HCT116 (cell line): ENCODE measurements at regions not wholly inside any gene's neighbourhood (a gene's known extent, or its start where the extent isn't known, plus 50 kb on each side); places are given as distances from the start of the nearest gene placed in this dataset.

Experiments
- ATAC-seq: fragments of 200-7000 bp; cut with Tn5 transposase; 2 replicates; pipeline ENCODE4 v1.9.1; 2020; ENCODE audit warnings: mild to moderate bottlenecking, moderate library complexity
- BruUV-seq: library from RNA; stranded (reverse); fragments of 400-500 nt; replicated peaks from 2 replicates; lab custom pipeline; 2021; lab: Mats Ljungman, UMichigan
- CTCF ChIA-PET: fragments of 300-600 bp; sonication (Branson Sonifier 250); formaldehyde crosslinking; loops from one replicate; lab custom pipeline; 2021; ENCODE audit warnings: antibody characterized with exemption; lab: Charles Lee
- POLR2A ChIA-PET: fragments of 300-600, 350-600 bp; sonication (Branson Sonifier 250); formaldehyde crosslinking; loops from one replicate; lab custom pipeline; 2021; ENCODE audit warnings: antibody characterized with exemption; lab: Charles Lee
- RAD21 ChIA-PET, 2 experiments: fragments of 300-600 bp; sonication (Branson Sonifier 250); formaldehyde crosslinking; loops; one replicate each; lab custom pipeline; 2023; ENCODE audit warnings: low total read pairs in 2 of 2; ENCODE audit not compliant: uncharacterized antibody in 2 of 2, unreplicated experiment in 2 of 2, low non-redundant PET in 1 of 2; lab: Charles Lee
- DNase-seq: peaks from one replicate; pipeline ENCODE4 v3.0.0-alpha.2; 2010; ENCODE audit warnings: low read depth, low spot score
- H2AFZ ChIP-seq: fragments of 200-600 bp; shearing (Covaris generic), sonication (generic); 2 replicates; pipeline ENCODE4 v1.6.1; 2017; ENCODE audit warnings: low read depth, mixed run types, mixed read lengths, antibody characterized with exemption, low read length; ENCODE audit not compliant: poor library complexity, severe bottlenecking
- H3K27ac ChIP-seq: 2 replicates; pipeline ENCODE4 v1.5.1; 2012; ENCODE audit warnings: low read depth, low read length
- H3K27me3 ChIP-seq: fragments of 200-600 bp; sonication (generic); 2 replicates; pipeline ENCODE4 v1.6.1; 2016; ENCODE audit warnings: mixed run types, low read length, mixed read lengths; ENCODE audit not compliant: insufficient read depth
- H3K36me3 ChIP-seq, 2 experiments: fragments of 200-500 bp in 1 of 2; fragments of 200-600 bp in 1 of 2; sonication (Bioruptor generic) in 1 of 2; sonication (generic) in 1 of 2; 2 replicates each; pipeline versions ENCODE4 v1.5.1 to v1.6.1; 2014 to 2016; ENCODE audit warnings: low read length in 2 of 2, inconsistent platforms in 1 of 2, mixed read lengths in 1 of 2, mixed run types in 1 of 2; ENCODE audit not compliant: insufficient read depth in 2 of 2, control insufficient read depth in 1 of 2
- H3K4me1 ChIP-seq, 2 experiments: fragments of 200-600 bp in 1 of 2; sonication (generic) in 1 of 2; 2 replicates each; pipeline versions ENCODE4 v1.5.1 to v1.6.1; 2012 to 2017; ENCODE audit warnings: low read length in 2 of 2, inconsistent platforms in 1 of 2, mild to moderate bottlenecking in 1 of 2, mixed read lengths in 1 of 2, mixed run types in 1 of 2, moderate library complexity in 1 of 2; ENCODE audit not compliant: insufficient read depth in 2 of 2, control insufficient read depth in 1 of 2
- H3K4me2 ChIP-seq: fragments of 200-600 bp; sonication (generic); 2 replicates; pipeline ENCODE4 v1.6.1; 2017; ENCODE audit warnings: mixed run types, low read length, mixed read lengths
- H3K4me3 ChIP-seq, 2 experiments: fragments of 200-600 bp in 1 of 2; sonication (generic) in 1 of 2; replicated peaks in 1 of 2; 2 replicates each; pipeline ENCODE4 v1.5.1; 2011 to 2016; ENCODE audit warnings: low read length in 2 of 2, control low read depth in 1 of 2, low read depth in 1 of 2, mild to moderate bottlenecking in 1 of 2, mixed read lengths in 1 of 2, mixed run types in 1 of 2
- H3K79me2 ChIP-seq: fragments of 200-600 bp; sonication (generic); 2 replicates; pipeline ENCODE4 v1.6.1; 2017; ENCODE audit warnings: mild to moderate bottlenecking, mixed run types, low read length, moderate library complexity, mixed read lengths; ENCODE audit not compliant: insufficient read depth
- H3K9ac ChIP-seq: fragments of 200-600 bp; sonication (generic); 2 replicates; pipeline ENCODE4 v1.6.1; 2016; ENCODE audit warnings: low read length, mixed read lengths
- H3K9me2 ChIP-seq: fragments of 200-600 bp; sonication (generic), shearing (Covaris generic); 2 replicates; pipeline ENCODE4 v1.6.1; 2017; ENCODE audit warnings: mixed run types, mild to moderate bottlenecking, moderate library complexity; ENCODE audit not compliant: insufficient read depth
- H3K9me3 ChIP-seq, 2 experiments: fragments of 200-500 bp in 1 of 2; fragments of 200-600 bp in 1 of 2; sonication (Bioruptor generic) in 1 of 2; sonication (generic) in 1 of 2; 2 replicates each; pipeline ENCODE4 v1.6.1; 2014 to 2017; ENCODE audit warnings: low read length in 2 of 2, mixed read lengths in 2 of 2, inconsistent platforms in 1 of 2, low read depth in 1 of 2, mild to moderate bottlenecking in 1 of 2, mixed run types in 1 of 2, moderate library complexity in 1 of 2; ENCODE audit not compliant: control insufficient read depth in 1 of 2, insufficient read depth in 1 of 2
- H4K20me1 ChIP-seq: fragments of 200-600 bp; sonication (generic), shearing (Covaris generic); 2 replicates; pipeline ENCODE4 v1.6.1; 2017; ENCODE audit warnings: mixed run types, mild to moderate bottlenecking, moderate library complexity; ENCODE audit not compliant: insufficient read depth
- ATF3 ChIP-seq: IDR thresholded peaks from 2 replicates; pipeline ENCODE4 v1.6.1; 2012
- CBX3 ChIP-seq: IDR thresholded peaks from 2 replicates; pipeline ENCODE4 v1.6.1; 2012; ENCODE audit warnings: low read depth
- CEBPB ChIP-seq: IDR thresholded peaks from 2 replicates; pipeline ENCODE4 v1.6.1; 2012; ENCODE audit warnings: low read depth
- EGR1 ChIP-seq: IDR thresholded peaks from 2 replicates; pipeline ENCODE4 v1.6.1; 2012; ENCODE audit warnings: low read depth
- ELF1 ChIP-seq: IDR thresholded peaks from 2 replicates; pipeline ENCODE4 v1.6.1; 2012; ENCODE audit warnings: low read depth, borderline replicate concordance
- EZH2 ChIP-seq: fragments of 200-600 bp; sonication (generic); IDR thresholded peaks from 2 replicates; pipeline ENCODE4 v1.6.1; 2017; ENCODE audit warnings: antibody characterized with exemption, mixed run types
- EZH2phosphoT487 ChIP-seq: fragments of 200-600 bp; IDR thresholded peaks from 2 replicates; pipeline ENCODE4 v1.6.1; 2018; ENCODE audit warnings: antibody characterized with exemption, borderline replicate concordance
- FOSL1 ChIP-seq: IDR thresholded peaks from 2 replicates; pipeline ENCODE4 v1.6.1; 2012; ENCODE audit warnings: low read depth
- MAX ChIP-seq: IDR thresholded peaks from 2 replicates; pipeline ENCODE4 v1.6.1; 2012
- POLR2A ChIP-seq: IDR thresholded peaks from 2 replicates; pipeline ENCODE4 v1.7.0; 2011; ENCODE audit warnings: borderline replicate concordance; ENCODE audit not compliant: insufficient read depth, insufficient read length; ENCODE audit errors: extremely low read depth
- POLR2AphosphoS5 ChIP-seq: IDR thresholded peaks from 2 replicates; pipeline ENCODE4 v1.6.1; 2011; ENCODE audit warnings: mild to moderate bottlenecking, low read depth, low read length, moderate library complexity
- REST ChIP-seq: IDR thresholded peaks from 2 replicates; pipeline ENCODE4 v1.6.1; 2012; ENCODE audit warnings: low read depth
- SIN3A ChIP-seq: IDR thresholded peaks from 2 replicates; pipeline ENCODE4 v1.6.1; 2012; ENCODE audit warnings: low read depth
- SRF ChIP-seq: IDR thresholded peaks from 2 replicates; pipeline ENCODE4 v1.6.1; 2012; ENCODE audit warnings: low read depth
- ZNF274 ChIP-seq: fragments of 200-500 bp; sonication (Bioruptor generic); IDR thresholded peaks from 2 replicates; pipeline ENCODE4 v1.6.1; 2014; ENCODE audit warnings: mild to moderate bottlenecking, low read depth, low read length, inconsistent platforms
- intact Hi-C: fragments of 100-400 bp; cut with micrococcal nuclease; formaldehyde crosslinking; loops from 2 replicates; pipeline ENCODE4 v1.10.0; 2022

GRCh38 chr5:173774271-173774761, 113.8 kb upstream of the CPEB4 start:
- Histone ChIP-seq H3K27ac (no peak overlapping the region), H3K9me3 (no peaks in the 10 kb centered on the region), H3K79me2 (no peaks in the 10 kb centered on the region), H3K9ac (no peak overlapping the region), H2AFZ (no peak overlapping the region), H3K4me3 (no peak overlapping the region), H3K9me2 (no peaks in the 10 kb centered on the region), H3K4me2 (no peak overlapping the region), H3K27me3 (peaks cover 16% of the 10 kb centered on the region; the same call in 1 of the 2 replicates), H3K4me1 (peaks cover 0 to 5% of the 10 kb centered on the region in 2 experiments; a peak in 1 of 4 replicates), H3K36me3 (no peaks in the 10 kb centered on the region), H4K20me1 (no peaks in the 10 kb centered on the region)
- ChIA-PET POLR2A (no interaction called here), RAD21 (no interaction called here), CTCF (no interaction called here)
- TF ChIP-seq SRF: no peak
- intact Hi-C loops: no loop called here
- no peak for DNase-seq
- no peak for ATAC-seq
- BruUV-seq: no TSS peak

- H4K20me1 ChIP-seq: no peaks in the 10 kb centered on the region
- POLR2A ChIA-PET: no interaction called here
- CTCF ChIA-PET: no interaction called here
Observed at GRCh38 chr5:173775261-173776197, 112.6 kb upstream of the CPEB4 start.

More at GRCh38 chr5:173775261-173776197, 112.6 kb upstream of the CPEB4 start:
- TF ChIP-seq ATF3 (no peak), REST (no peak), FOSL1 (no peak), MAX (no peak), POLR2A (no peak), ZNF274 (no peak), ELF1 (no peak), EZH2phosphoT487 (no peak), CEBPB (no peak), POLR2AphosphoS5 (no peak), EGR1 (no peak), CBX3 (no peak), SIN3A (no peak), EZH2 (no peak)
- TF ChIP-seq, all 23 proteins: peak for 0
- no peak for DNase-seq
- H3K27me3 ChIP-seq: peaks cover 9% of the 10 kb centered on the region; the same call in 1 of the 2 replicates
- no peak overlapping the region for H3K9ac ChIP-seq
- H3K4me3 ChIP-seq: no peak overlapping the region
- peaks cover 0 to 5% of the 10 kb centered on the region in 2 experiments; a peak in 1 of 4 replicates for H3K4me1 ChIP-seq
- H3K4me2 ChIP-seq: no peak overlapping the region
- H3K79me2 ChIP-seq: no peaks in the 10 kb centered on the region
- intact Hi-C loops: no loop called here
- H3K36me3 ChIP-seq: no peaks in the 10 kb centered on the region
- H3K27ac ChIP-seq: no peak overlapping the region
- no TSS peak for BruUV-seq
- RAD21 ChIA-PET: no interaction called here
- no peak for ATAC-seq
- H3K9me2 ChIP-seq: no peaks in the 10 kb centered on the region
- no peaks in the 10 kb centered on the region for H3K9me3 ChIP-seq
- no peak overlapping the region for H2AFZ ChIP-seq
